T-helper 17 cell (primary cell): ENCODE measurements at regions not wholly inside any gene's neighbourhood (a gene's known extent, or its start where the extent isn't known, plus 50 kb on each side); places are given as distances from the start of the nearest gene placed in this dataset.
"Not testable (repeated sequence)": the region's sequence is repeated elsewhere in the genome, so short reads cannot be mapped to it uniquely, and the experiment has no call there.

ENCODE experiments used
- ATAC-seq: fragments of 150-1000 bp; cut with Tn5 transposase; 2 replicates; pipeline ENCODE4 v1.10.0; 2021; ENCODE audit warnings: mild to moderate bottlenecking, moderate library complexity
- DNase-seq, 3 donors: peaks; one replicate each; pipeline versions ENCODE4 v3.0.0 to v3.0.0-alpha.2; 2020 to 2021
- H3K9me3 ChIP-seq: one replicate; pipeline ENCODE4 v1.7.0; 2013; ENCODE audit warnings: low read length, mild to moderate bottlenecking; ENCODE audit not compliant: control insufficient read depth, poor library complexity, severe bottlenecking
- H3K27ac Mint-ChIP-seq: one replicate; pipeline ENCODE4 v1.8.0; 2022; ENCODE audit warnings: mild to moderate bottlenecking, moderate library complexity, mixed read lengths
- H3K27me3 Mint-ChIP-seq: one replicate; pipeline ENCODE4 v1.8.0; 2022; ENCODE audit warnings: mixed read lengths
- H3K36me3 Mint-ChIP-seq: one replicate; pipeline ENCODE4 v1.8.0; 2022; ENCODE audit warnings: low read depth, mixed read lengths
- H3K4me1 Mint-ChIP-seq: one replicate; pipeline ENCODE4 v1.8.0; 2022; ENCODE audit warnings: mild to moderate bottlenecking, mixed read lengths
- H3K4me3 Mint-ChIP-seq: one replicate; pipeline ENCODE4 v1.8.0; 2022; ENCODE audit warnings: mild to moderate bottlenecking, moderate library complexity, mixed read lengths

- H3K4me1 Mint-ChIP-seq, DNase-seq, H3K4me3 Mint-ChIP-seq, H3K9me3 ChIP-seq, H3K27ac Mint-ChIP-seq, H3K27me3 Mint-ChIP-seq, H3K36me3 Mint-ChIP-seq, ATAC-seq: not testable (repeated sequence)
Observed at GRCh38 chr14:53616536-53616935, 340.1 kb downstream of the BMP4 start.

GRCh38 chr14:53615252-53615651 lies 341.4 kb downstream of the BMP4 start:
- no peaks in the 10 kb centered on the region for H3K4me1 Mint-ChIP-seq
- no peaks in the 10 kb centered on the region for H3K36me3 Mint-ChIP-seq
- H3K27me3 Mint-ChIP-seq = no peaks in the 10 kb centered on the region
- no peak overlapping the region for H3K27ac Mint-ChIP-seq
- no peak overlapping the region for H3K4me3 Mint-ChIP-seq
- ATAC-seq = no peak
- no peaks in the 10 kb centered on the region for H3K9me3 ChIP-seq
- DNase-seq = no peak

- H3K9me3 ChIP-seq = no peaks in the 10 kb centered on the region
- Mint-ChIP-seq H3K27ac (no peak overlapping the region), H3K36me3 (no peaks in the 10 kb centered on the region), H3K27me3 (no peaks in the 10 kb centered on the region), H3K4me1 (no peaks in the 10 kb centered on the region), H3K4me3 (no peak overlapping the region)
- no peak for DNase-seq
- ATAC-seq = peak; percentile 57
Observed at GRCh38 chr14:53613404-53614253, 343.0 kb downstream of the BMP4 start.

GRCh38 chr14:53610947-53611346 lies 345.7 kb downstream of the BMP4 start:
- no peaks in the 10 kb centered on the region for H3K9me3 ChIP-seq
- no peaks in the 10 kb centered on the region for H3K27me3 Mint-ChIP-seq
- ATAC-seq (no peak), DNase-seq (no peak)
- H3K4me1 Mint-ChIP-seq = no peaks in the 10 kb centered on the region
- H3K36me3 Mint-ChIP-seq = no peaks in the 10 kb centered on the region
- no peak overlapping the region for H3K4me3 Mint-ChIP-seq
- H3K27ac Mint-ChIP-seq = no peak overlapping the region

- no peaks in the 10 kb centered on the region for H3K9me3 ChIP-seq
- Mint-ChIP-seq H3K27me3 (no peaks in the 10 kb centered on the region), H3K4me1 (no peaks in the 10 kb centered on the region), H3K4me3 (no peak overlapping the region), H3K27ac (no peak overlapping the region), H3K36me3 (no peaks in the 10 kb centered on the region)
- DNase-seq (no peak), ATAC-seq (no peak)
Observed at GRCh38 chr14:53609009-53609408, 347.6 kb downstream of the BMP4 start.

- no peak overlapping the region for H3K27ac Mint-ChIP-seq
- no peaks in the 10 kb centered on the region for H3K27me3 Mint-ChIP-seq
- ATAC-seq = no peak
- H3K4me1 Mint-ChIP-seq = no peaks in the 10 kb centered on the region
- H3K4me3 Mint-ChIP-seq = no peak overlapping the region
- H3K9me3 ChIP-seq = no peaks in the 10 kb centered on the region
- DNase-seq = no peak
- H3K36me3 Mint-ChIP-seq = no peaks in the 10 kb centered on the region
Observed at GRCh38 chr14:53608369-53608768, 348.3 kb downstream of the BMP4 start.

- Mint-ChIP-seq H3K27ac (no peak overlapping the region), H3K4me1 (no peaks in the 10 kb centered on the region), H3K4me3 (no peak overlapping the region), H3K36me3 (no peaks in the 10 kb centered on the region), H3K27me3 (no peaks in the 10 kb centered on the region)
- DNase-seq (no peak), ATAC-seq (no peak)
- no peaks in the 10 kb centered on the region for H3K9me3 ChIP-seq
Observed at GRCh38 chr14:53606203-53606602, 350.4 kb downstream of the BMP4 start.

- H3K9me3 ChIP-seq = no peaks in the 10 kb centered on the region
- no peaks in the 10 kb centered on the region for H3K4me1 Mint-ChIP-seq
- H3K27ac Mint-ChIP-seq = no peak overlapping the region
- no peak overlapping the region for H3K4me3 Mint-ChIP-seq
- no peaks in the 10 kb centered on the region for H3K27me3 Mint-ChIP-seq
- ATAC-seq (no peak), DNase-seq (no peak)
- no peaks in the 10 kb centered on the region for H3K36me3 Mint-ChIP-seq
Observed at GRCh38 chr14:53605562-53605961, 351.1 kb downstream of the BMP4 start.

- Mint-ChIP-seq H3K4me3 (no peak overlapping the region), H3K4me1 (no peaks in the 10 kb centered on the region), H3K36me3 (no peaks in the 10 kb centered on the region), H3K27ac (no peak overlapping the region), H3K27me3 (no peaks in the 10 kb centered on the region)
- DNase-seq (no peak), ATAC-seq (no peak)
- no peaks in the 10 kb centered on the region for H3K9me3 ChIP-seq
Observed at GRCh38 chr14:53603994-53604393, 352.6 kb downstream of the BMP4 start.

GRCh38 chr14:53601409-53601808 lies 355.2 kb downstream of the BMP4 start:
- Mint-ChIP-seq H3K27me3 (no peaks in the 10 kb centered on the region), H3K27ac (no peak overlapping the region), H3K36me3 (no peaks in the 10 kb centered on the region), H3K4me1 (no peaks in the 10 kb centered on the region), H3K4me3 (no peak overlapping the region)
- DNase-seq (no peak), ATAC-seq (no peak)
- no peaks in the 10 kb centered on the region for H3K9me3 ChIP-seq

- no peaks in the 10 kb centered on the region for H3K9me3 ChIP-seq
- Mint-ChIP-seq H3K4me3 (no peak overlapping the region), H3K27me3 (no peaks in the 10 kb centered on the region), H3K36me3 (no peaks in the 10 kb centered on the region), H3K27ac (no peak overlapping the region), H3K4me1 (no peaks in the 10 kb centered on the region)
- ATAC-seq (no peak), DNase-seq (no peak)
Observed at GRCh38 chr14:53599221-53599945, 357.2 kb downstream of the BMP4 start.

GRCh38 chr14:53596853-53597525 lies 359.6 kb downstream of the BMP4 start:
- Mint-ChIP-seq H3K27me3 (no peaks in the 10 kb centered on the region), H3K36me3 (no peaks in the 10 kb centered on the region), H3K4me1 (no peaks in the 10 kb centered on the region), H3K27ac (no peak overlapping the region), H3K4me3 (no peak overlapping the region)
- ATAC-seq = no peak
- no peaks in the 10 kb centered on the region for H3K9me3 ChIP-seq
- no peak for DNase-seq

GRCh38 chr14:53591816-53592215 lies 364.8 kb downstream of the BMP4 start:
- DNase-seq (no peak), ATAC-seq (no peak)
- H3K9me3 ChIP-seq = no peaks in the 10 kb centered on the region
- H3K4me3 Mint-ChIP-seq = no peak overlapping the region
- H3K36me3 Mint-ChIP-seq = no peaks in the 10 kb centered on the region
- H3K4me1 Mint-ChIP-seq = no peaks in the 10 kb centered on the region
- H3K27me3 Mint-ChIP-seq = no peaks in the 10 kb centered on the region
- no peak overlapping the region for H3K27ac Mint-ChIP-seq
